ENCODE measurements at regions not wholly inside any gene's neighbourhood (a gene's known extent, or its start where the extent isn't known, plus 50 kb on each side); places are given as distances from the start of the nearest gene placed in this dataset.
"Not testable (repeated sequence)": the region's sequence is repeated elsewhere in the genome, so short reads cannot be mapped to it uniquely, and the experiment has no call there.

- in situ Hi-C loops (cut with HindIII; ENCODE audit: low pct_ligation_motif_present, low sequenced_read_pairs) = no loop called here
- H3K27ac ChIP-seq = no peak overlapping the region
- no peaks in the 10 kb centered on the region for H3K36me3 ChIP-seq (replicated peaks)
- no peaks in the 10 kb centered on the region for H3K27me3 ChIP-seq (replicated peaks)
- H3K4me3 ChIP-seq (ENCODE audit: low read depth, low read length) = no peak overlapping the region
- no peak for DNase-seq
- TF ChIP-seq CTCF (IDR thresholded peaks at IDR 0.05; ENCODE audit: low read depth, low read length, missing control alignments) = no peak
Measured at GRCh38 chr14:105925615-105926372, 399.4 kb downstream of the TMEM121 start.

GRCh38 chr14:105926373-105927095, 400.2 kb downstream of the TMEM121 start:
- no peaks in the 10 kb centered on the region for H3K27me3 ChIP-seq (replicated peaks)
- in situ Hi-C loops (cut with HindIII; ENCODE audit: low pct_ligation_motif_present, low sequenced_read_pairs) = no loop called here
- H3K4me3 ChIP-seq (ENCODE audit: low read depth, low read length) = no peak overlapping the region
- DNase-seq = no peak
- TF ChIP-seq CTCF (IDR thresholded peaks at IDR 0.05; ENCODE audit: low read depth, low read length, missing control alignments) = no peak
- no peaks in the 10 kb centered on the region for H3K36me3 ChIP-seq (replicated peaks)
- H3K27ac ChIP-seq = no peak overlapping the region

- no peak overlapping the region for H3K4me3 ChIP-seq (ENCODE audit: low read depth, low read length)
- H3K27me3 ChIP-seq (replicated peaks) = no peaks in the 10 kb centered on the region
- no peaks in the 10 kb centered on the region for H3K36me3 ChIP-seq (replicated peaks)
- in situ Hi-C loops (cut with HindIII; ENCODE audit: low pct_ligation_motif_present, low sequenced_read_pairs) = no loop called here
- H3K27ac ChIP-seq = no peak overlapping the region
- TF ChIP-seq CTCF (IDR thresholded peaks at IDR 0.05; ENCODE audit: low read depth, low read length, missing control alignments) = no peak
- no peak for DNase-seq
Measured at GRCh38 chr14:105927096-105928060, 401.0 kb downstream of the TMEM121 start.

- DNase-seq; H3K27ac ChIP-seq; H3K27me3 ChIP-seq (replicated peaks); H3K4me3 ChIP-seq (ENCODE audit: low read depth, low read length); in situ Hi-C loops (cut with HindIII; ENCODE audit: low pct_ligation_motif_present, low sequenced_read_pairs); H3K36me3 ChIP-seq (replicated peaks): not testable (repeated sequence)
Measured at GRCh38 chr14:105928171-105929111, 402.1 kb downstream of the TMEM121 start.

GRCh38 chr14:105929327-105930081, 403.1 kb downstream of the TMEM121 start:
- Histone ChIP-seq H3K36me3 (replicated peaks) (no peaks in the 10 kb centered on the region), H3K27ac (no peak overlapping the region), H3K27me3 (replicated peaks) (no peaks in the 10 kb centered on the region), H3K4me3 (ENCODE audit: low read depth, low read length) (no peak overlapping the region)
- in situ Hi-C loops (cut with HindIII; ENCODE audit: low pct_ligation_motif_present, low sequenced_read_pairs) = no loop called here
- DNase-seq = no peak
- TF ChIP-seq CTCF (IDR thresholded peaks at IDR 0.05; ENCODE audit: low read depth, low read length, missing control alignments) = no peak

Measured in brain microvascular endothelial cell (primary cell).